HUES48 (cell line): ENCODE measurements at regions not wholly inside any gene's neighbourhood (a gene's known extent, or its start where the extent isn't known, plus 50 kb on each side); places are given as distances from the start of the nearest gene placed in this dataset.

Experiments used
- H3K27ac ChIP-seq: one replicate; pipeline ENCODE4 v1.7.0; 2013; ENCODE audit warnings: low read depth, low read length, inconsistent platforms
- H3K27me3 ChIP-seq: 2 replicates; pipeline ENCODE4 v1.6.1; 2013; ENCODE audit warnings: mild to moderate bottlenecking, low read length; ENCODE audit not compliant: control insufficient read depth, insufficient read depth
- H3K36me3 ChIP-seq: 2 replicates; pipeline ENCODE4 v1.6.1; 2013; ENCODE audit warnings: low read length; ENCODE audit not compliant: control insufficient read depth, insufficient read depth
- H3K4me1 ChIP-seq: 2 replicates; pipeline ENCODE4 v1.6.1; 2013; ENCODE audit warnings: mild to moderate bottlenecking, low read length; ENCODE audit not compliant: control insufficient read depth, insufficient read depth
- H3K4me3 ChIP-seq: 2 replicates; pipeline ENCODE4 v1.5.1; 2013; ENCODE audit warnings: mild to moderate bottlenecking, low read depth, low read length
- H3K9ac ChIP-seq: 2 replicates; pipeline ENCODE4 v1.6.1; 2013; ENCODE audit warnings: mild to moderate bottlenecking, low read depth, low read length, moderate library complexity
- H3K9me3 ChIP-seq: 2 replicates; pipeline ENCODE4 v1.6.1; 2013; ENCODE audit warnings: low read length; ENCODE audit not compliant: control insufficient read depth, insufficient read depth

DNA sequence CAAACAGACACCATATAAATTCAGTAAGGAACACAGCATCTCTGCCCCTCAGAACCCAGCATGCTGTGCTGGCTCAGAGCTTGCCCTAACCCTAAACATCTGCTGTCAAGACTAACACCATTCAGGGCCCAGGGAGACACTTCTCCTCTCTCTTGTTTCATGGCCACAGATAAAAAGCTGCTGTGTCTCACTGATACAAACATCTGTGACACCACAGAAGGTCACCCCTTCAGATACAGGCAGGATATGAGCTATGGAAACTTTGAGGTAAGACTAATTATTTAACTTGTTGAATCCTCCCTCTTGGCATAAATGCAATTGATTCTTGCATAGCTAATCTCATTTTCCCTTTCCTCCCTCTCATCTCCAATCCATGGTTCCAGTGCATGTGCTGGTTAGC is 61.6 kb upstream of the GPR12 start:
- Histone ChIP-seq H3K36me3 (no peaks in the 10 kb centered on the region), H3K27me3 (no peaks in the 10 kb centered on the region), H3K4me1 (no peaks in the 10 kb centered on the region), H3K9me3 (no peaks in the 10 kb centered on the region), H3K27ac (no peak overlapping the region), H3K4me3 (no peak overlapping the region), H3K9ac (no peak overlapping the region)

DNA sequence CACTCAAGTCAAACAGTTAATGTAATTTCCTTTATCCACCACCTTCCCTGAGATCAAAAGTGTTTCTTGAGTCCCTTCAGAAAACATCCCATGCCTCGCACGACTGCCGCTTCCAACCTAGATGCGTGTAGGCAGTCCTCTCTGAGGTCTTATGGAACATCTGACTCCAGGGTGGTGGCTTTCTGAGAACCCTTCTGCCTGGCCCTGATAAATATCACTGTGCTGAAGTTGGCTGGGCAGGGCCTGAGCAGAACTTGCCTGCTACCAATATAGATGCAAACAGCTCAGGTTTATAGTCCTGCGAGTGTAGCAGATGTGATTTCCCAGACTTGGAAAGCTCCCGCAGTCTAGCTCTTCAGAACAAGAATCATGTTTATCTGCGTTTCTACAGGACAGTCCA is 61.1 kb upstream of the GPR12 start:
- no peak overlapping the region for H3K4me3 ChIP-seq
- no peaks in the 10 kb centered on the region for H3K9me3 ChIP-seq
- H3K9ac ChIP-seq: no peak overlapping the region
- H3K27me3 ChIP-seq: no peaks in the 10 kb centered on the region
- no peaks in the 10 kb centered on the region for H3K4me1 ChIP-seq
- no peak overlapping the region for H3K27ac ChIP-seq
- H3K36me3 ChIP-seq: no peaks in the 10 kb centered on the region

DNA sequence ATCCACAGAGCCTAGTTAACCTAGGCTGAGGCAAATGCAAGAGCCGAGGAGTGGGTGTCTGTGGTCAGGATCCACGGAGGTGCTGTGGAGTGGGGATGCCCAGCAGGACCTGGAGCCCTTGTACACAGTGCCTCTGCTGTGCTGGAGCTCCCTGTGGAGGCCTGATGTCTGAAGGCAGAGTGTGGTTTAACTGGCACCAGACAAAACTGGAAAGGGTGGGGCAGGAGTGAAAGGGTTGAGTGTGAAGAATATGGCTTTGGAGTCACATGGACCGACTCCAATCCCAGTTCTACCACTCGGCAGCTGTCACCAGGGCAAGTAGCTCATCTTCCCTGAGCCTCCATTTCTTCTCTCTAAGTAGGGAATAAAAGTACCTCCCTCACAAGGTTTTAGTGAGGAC is 60.3 kb upstream of the GPR12 start:
- no peaks in the 10 kb centered on the region for H3K27me3 ChIP-seq
- no peaks in the 10 kb centered on the region for H3K4me1 ChIP-seq
- H3K9ac ChIP-seq: no peak overlapping the region
- no peaks in the 10 kb centered on the region for H3K36me3 ChIP-seq
- no peak overlapping the region for H3K27ac ChIP-seq
- H3K9me3 ChIP-seq: no peaks in the 10 kb centered on the region
- H3K4me3 ChIP-seq: no peak overlapping the region

GRCh38 chr13:26819046-26819445 is 58.5 kb upstream of the GPR12 start:
- Histone ChIP-seq H3K9me3 (no peaks in the 10 kb centered on the region), H3K36me3 (no peaks in the 10 kb centered on the region), H3K4me1 (no peaks in the 10 kb centered on the region), H3K27me3 (no peaks in the 10 kb centered on the region), H3K27ac (no peak overlapping the region), H3K9ac (no peak overlapping the region), H3K4me3 (no peak overlapping the region)

- Histone ChIP-seq H3K27me3 (no peaks in the 10 kb centered on the region), H3K9ac (no peak overlapping the region), H3K36me3 (no peaks in the 10 kb centered on the region), H3K27ac (no peak overlapping the region), H3K4me3 (no peak overlapping the region), H3K9me3 (no peaks in the 10 kb centered on the region), H3K4me1 (no peaks in the 10 kb centered on the region)
Observed at GRCh38 chr13:26816881-26817280, 56.3 kb upstream of the GPR12 start.

DNA sequence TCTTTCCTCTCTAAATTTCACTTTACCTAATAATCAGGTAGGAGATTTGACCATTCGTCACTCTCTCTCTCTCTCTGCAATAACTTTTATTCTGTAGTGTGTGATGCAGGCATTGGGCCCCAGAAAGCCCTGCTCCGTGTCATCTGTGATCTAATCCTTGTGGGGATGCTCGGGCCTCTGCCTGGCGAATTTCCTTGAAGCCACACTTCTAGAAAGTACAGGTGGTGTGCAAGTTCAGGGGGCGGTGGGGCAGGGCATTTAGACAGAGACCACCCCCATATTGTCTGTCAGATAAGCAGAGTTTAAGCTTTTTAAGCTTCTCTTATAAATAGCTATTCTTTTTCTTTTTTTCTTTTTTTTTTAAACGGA is 53.4 kb upstream of the GPR12 start:
- Histone ChIP-seq H3K9ac (no peak overlapping the region), H3K27me3 (no peaks in the 10 kb centered on the region), H3K4me1 (peaks cover 10% of the 10 kb centered on the region), H3K9me3 (no peaks in the 10 kb centered on the region), H3K36me3 (no peaks in the 10 kb centered on the region), H3K27ac (no peak overlapping the region), H3K4me3 (no peak overlapping the region)

- no peak overlapping the region for H3K27ac ChIP-seq
- H3K9me3 ChIP-seq: no peaks in the 10 kb centered on the region
- no peak overlapping the region for H3K9ac ChIP-seq
- no peaks in the 10 kb centered on the region for H3K27me3 ChIP-seq
- no peak overlapping the region for H3K4me3 ChIP-seq
- H3K4me1 ChIP-seq: peaks cover 10% of the 10 kb centered on the region
- no peaks in the 10 kb centered on the region for H3K36me3 ChIP-seq
Observed at GRCh38 chr13:26813321-26813979, 52.9 kb upstream of the GPR12 start.

DNA sequence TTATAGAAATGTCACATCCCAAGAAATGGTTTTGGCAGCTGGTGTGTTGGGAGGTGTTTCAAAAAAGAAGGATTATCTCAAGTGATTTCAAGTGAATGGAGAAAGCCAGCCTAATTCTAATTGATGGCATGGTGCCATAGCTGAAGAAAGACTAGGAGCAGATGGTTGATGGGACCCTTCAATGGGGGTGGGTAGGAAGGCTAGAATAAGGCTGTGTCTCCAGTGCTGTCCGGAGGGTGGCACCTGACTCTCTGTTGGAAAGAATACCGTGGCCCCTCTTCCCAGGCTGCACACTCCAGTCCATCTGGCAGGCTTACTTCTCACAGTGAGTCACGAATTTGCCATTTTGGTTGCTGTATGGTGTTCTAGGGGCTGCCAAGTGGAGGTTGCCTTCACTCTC is 51.0 kb upstream of the GPR12 start:
- H3K27me3 ChIP-seq: no peaks in the 10 kb centered on the region
- H3K36me3 ChIP-seq: no peaks in the 10 kb centered on the region
- H3K4me3 ChIP-seq: no peak overlapping the region
- H3K9ac ChIP-seq: no peak overlapping the region
- no peak overlapping the region for H3K27ac ChIP-seq
- no peaks in the 10 kb centered on the region for H3K9me3 ChIP-seq
- peaks cover 10% of the 10 kb centered on the region for H3K4me1 ChIP-seq
